Hematopoietic multipotent progenitor cell treated with erythropoietin and hydrocortisone succinate and interleukin-3 and kit ligand, for 4 days (in vitro differentiated cells): ENCODE measurements at regions not wholly inside any gene's neighbourhood (a gene's known extent, or its start where the extent isn't known, plus 50 kb on each side); places are given as distances from the start of the nearest gene placed in this dataset.
"Not testable (repeated sequence)": the region's sequence is repeated elsewhere in the genome, so short reads cannot be mapped to it uniquely, and the experiment has no call there.

ENCODE experiments used
- DNase-seq: peaks from one replicate; pipeline ENCODE4 v3.0.0-alpha.2; 2015

GRCh38 chr5:39721394-39721793, 296.6 kb upstream of the DAB2 start:
- DNase-seq: no peak

- no peak for DNase-seq
These were observed 295.4 kb upstream of the DAB2 start for GRCh38 chr5:39720136-39720535.

- no peak for DNase-seq
These were observed 292.6 kb upstream of the DAB2 start for GRCh38 chr5:39717176-39717897.

DNA sequence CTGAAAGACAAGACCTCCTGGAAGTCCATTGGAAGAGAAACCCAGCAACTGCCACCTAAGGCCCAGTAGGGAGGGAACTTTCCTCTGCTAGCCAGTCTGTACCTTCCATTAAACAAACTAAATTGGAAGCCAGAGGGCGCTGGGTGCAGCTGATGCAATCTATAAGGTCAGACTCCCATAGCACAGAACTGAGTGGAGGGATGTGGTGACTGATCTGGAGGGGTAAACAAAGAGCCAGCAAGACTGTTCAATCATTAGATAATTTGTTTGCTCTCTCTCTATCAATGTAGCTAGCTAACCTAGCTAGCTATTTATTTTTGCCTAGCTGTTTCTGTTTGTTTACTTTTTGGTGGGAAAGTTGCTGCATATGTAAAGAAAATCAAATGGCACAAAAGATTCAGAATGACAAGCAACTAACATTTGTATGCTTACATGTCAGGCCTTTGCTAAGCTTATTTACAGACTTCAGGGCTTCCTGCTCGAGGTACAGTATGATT, 291.8 kb upstream of the DAB2 start:
- peak; percentile 71 for DNase-seq

DNA sequence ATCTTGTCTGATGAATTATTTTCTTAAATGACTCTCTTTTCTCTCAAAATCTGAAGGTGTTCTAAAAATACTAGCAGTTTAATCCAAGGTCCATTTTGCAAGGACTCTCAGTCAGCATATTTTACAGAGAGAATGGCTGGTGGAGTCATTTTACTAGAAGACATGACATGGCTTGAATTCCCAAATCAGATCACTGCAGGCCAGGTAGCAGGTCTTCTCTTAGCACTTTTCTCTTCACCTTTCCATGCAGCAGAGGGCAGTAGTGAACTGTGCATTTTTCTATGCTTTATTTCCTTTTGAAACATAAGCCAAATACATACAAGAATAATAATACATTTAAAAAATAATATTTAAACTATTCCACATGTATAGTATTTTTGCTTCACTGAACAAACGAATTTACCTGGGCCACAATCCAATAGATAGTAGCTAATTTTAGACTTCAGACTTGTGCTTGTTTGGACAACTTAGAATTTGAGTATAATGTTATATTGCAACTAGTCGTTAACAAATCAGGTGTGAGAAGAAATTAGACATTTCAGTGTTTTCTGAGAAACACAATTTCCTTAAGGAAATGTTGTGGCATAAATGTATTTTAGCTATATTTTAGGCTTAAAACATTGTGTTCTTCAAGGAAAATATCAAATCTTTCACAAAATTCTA, 289.4 kb upstream of the DAB2 start:
- peak; percentile 74 for DNase-seq

DNA sequence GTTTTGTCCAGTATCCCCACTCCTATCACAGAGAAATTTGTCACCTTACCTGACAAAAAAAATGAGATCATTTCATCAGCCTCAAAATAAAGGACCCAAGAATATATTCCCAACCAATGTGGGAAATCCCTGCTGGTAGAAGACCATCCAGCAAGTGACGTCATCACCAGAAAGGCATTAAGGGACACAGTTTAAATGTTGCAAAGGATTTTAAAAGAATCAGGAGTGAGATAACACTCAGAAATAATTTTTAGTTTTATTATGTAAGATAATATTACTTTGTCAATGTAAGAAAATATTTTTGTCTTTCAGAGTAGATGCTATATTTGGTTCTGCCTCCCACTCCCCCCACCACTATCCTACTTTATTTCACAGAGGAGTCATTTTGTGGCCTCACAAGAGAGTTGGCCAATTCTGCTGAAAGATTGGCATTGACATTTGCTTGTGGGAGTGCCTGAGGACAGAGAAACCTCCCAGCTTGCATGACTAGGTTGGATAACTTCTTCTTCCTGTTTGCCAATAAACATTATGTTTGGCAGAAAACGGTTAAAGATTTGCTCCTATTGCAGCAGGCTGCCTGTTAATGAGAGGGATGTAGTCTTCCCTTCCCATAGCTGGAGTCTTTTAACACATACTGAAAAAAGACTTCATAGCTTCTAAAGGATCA, 288.6 kb upstream of the DAB2 start:
- peak; percentile 47 for DNase-seq

DNA sequence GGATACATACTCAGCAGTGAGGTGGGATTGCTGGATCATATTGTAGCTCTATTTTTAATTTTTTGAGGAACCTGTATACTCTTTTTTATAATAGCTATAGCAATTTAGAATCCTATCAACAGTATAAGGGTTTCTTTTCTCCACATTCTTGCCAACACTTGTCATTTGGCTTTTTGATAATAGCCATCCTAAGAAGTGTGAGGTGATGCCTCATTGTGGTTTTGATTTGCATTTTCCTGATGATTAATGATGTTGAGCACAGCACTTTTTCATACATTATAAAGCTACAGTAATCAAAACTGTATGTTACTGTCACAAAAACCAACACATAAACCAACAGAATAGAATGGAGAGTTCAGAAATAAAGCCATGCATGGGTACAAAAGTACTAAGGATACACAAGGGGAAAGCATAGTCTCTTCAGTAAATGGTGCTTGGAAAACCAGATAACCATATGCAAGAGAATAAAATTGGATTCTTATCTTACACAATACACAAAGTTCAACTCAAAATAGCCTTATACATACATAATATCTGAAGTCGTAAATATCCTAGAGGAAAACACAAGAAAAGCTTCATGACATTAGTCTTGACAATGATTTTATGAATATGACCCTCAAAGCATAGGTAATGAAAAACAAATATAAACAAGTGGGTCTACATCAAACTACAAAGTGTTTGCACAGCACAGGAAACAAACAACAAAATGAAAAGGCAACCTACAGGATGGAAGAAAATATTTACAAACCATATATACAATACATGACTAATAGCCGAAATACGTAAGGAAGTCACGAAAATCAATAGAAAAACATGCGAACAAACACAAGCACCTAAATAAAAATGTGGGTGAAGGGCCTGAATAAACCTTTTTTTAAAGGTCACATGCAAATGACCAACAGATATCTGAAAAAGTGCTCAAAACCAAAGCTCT, 287.8 kb upstream of the DAB2 start:
- no peak for DNase-seq

DNA sequence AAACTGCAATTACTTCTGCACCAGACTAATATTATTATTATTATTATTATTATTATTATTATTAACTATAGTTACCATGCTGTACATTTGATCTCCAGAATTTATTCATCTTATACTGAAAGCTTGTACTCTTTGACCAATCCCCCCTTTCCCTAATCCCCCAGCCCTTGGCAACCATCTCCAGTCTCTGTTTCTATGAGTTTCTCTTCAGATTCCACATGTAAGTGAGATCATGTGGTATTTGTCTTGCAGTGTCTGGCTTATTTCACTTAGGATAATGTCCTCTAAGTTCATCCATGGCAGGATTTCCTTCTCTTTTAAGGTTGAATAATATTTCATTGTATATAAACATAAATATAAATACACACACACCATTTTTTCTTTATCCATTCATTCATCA, 287.0 kb upstream of the DAB2 start:
- DNase-seq: no peak

- DNase-seq: no peak
These were observed 284.3 kb upstream of the DAB2 start for GRCh38 chr5:39709032-39709431.

- no peak for DNase-seq
These were observed 278.1 kb upstream of the DAB2 start for GRCh38 chr5:39702928-39703327.

- peak; percentile 5 for DNase-seq
These were observed 275.7 kb upstream of the DAB2 start for GRCh38 chr5:39700523-39700922.

GRCh38 chr5:39698838-39699560, 274.2 kb upstream of the DAB2 start:
- DNase-seq: no peak

- no peak for DNase-seq
These were observed 273.1 kb upstream of the DAB2 start for GRCh38 chr5:39697881-39698280.

DNA sequence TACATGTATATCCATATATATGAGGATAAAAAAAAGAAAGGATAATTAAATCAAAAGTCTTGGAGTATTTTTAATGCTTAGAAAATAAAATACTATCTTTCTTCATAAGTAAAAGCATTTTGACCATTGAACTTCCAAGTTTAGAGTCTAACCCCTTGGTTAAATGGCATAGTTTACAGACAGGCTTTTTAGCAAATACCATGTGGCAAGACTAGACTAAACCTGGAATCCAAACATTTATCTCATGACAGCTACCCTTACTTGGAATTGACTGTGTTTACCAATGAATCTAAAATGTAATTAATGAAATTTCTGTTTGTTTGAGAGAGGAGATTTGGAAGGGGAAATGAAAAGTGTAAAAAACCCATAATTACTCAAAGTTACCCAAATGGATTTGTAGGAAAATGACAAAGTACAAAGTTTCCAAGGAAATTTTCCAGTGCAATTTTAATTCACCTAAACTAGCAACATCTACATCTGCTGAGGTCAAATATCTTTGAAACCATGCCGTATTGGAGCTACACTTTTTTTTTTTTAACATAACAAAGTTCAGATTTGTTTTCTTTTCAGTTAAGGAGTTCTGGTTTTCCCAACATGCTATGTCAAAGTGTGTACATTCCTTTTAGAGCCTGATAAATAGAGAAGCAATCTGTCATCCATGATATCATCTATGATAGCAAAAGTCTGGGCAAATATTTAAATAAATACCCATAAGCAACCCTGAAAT, 272.1 kb upstream of the DAB2 start:
- DNase-seq: no peak

GRCh38 chr5:39691993-39692392, 267.2 kb upstream of the DAB2 start:
- DNase-seq: no peak

- no peak for DNase-seq
These were observed 266.4 kb upstream of the DAB2 start for GRCh38 chr5:39691136-39691535.

DNA sequence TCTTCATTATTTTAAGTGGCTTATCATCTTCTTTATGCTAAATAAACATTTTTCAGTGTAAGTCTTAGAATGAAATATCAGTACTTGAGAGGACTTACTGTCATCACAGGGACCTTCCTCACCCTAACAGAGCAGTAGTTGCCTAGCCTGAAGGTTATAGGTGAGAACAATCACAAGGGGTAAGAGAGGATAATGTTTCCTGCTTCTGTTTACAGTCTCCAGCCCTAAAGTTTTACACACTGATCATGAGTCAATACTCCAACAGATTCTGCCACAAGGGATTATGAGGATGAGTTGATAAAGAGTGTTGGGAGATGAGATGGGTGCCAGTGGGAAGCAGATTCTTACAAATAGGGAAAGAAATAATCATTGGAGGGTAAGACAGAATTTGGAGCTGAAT, 265.1 kb upstream of the DAB2 start:
- DNase-seq: no peak

GRCh38 chr5:39687924-39688323, 263.1 kb upstream of the DAB2 start:
- DNase-seq: not testable (repeated sequence)

DNA sequence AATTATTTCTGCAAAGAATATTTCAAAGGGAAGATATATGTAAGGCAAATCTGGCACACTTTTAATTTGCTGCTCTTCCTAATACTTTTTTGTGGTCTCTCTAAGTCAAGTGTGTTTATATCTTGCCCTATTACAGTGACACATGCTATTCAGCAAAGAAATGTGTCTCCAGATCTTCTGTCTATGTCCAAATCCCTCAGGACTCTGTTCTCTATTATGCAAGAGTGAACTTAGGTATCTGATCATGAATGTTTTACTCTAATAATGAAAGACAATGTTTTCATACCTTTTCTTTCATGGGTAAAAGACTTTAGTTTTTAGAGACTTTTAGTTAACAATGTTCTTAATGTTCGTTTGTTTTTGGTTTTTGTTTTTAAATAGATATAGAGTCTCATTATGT, 255.4 kb upstream of the DAB2 start:
- no peak for DNase-seq

- no peak for DNase-seq
These were observed 253.8 kb upstream of the DAB2 start for GRCh38 chr5:39678534-39678933.

- no peak for DNase-seq
These were observed 250.9 kb upstream of the DAB2 start for GRCh38 chr5:39675676-39676075.
